Stimulated activated CD4-positive, alpha-beta T cell treated with anti-CD3 and anti-CD28 coated beads, Interleukin-2, amount 100 ng/mL, for 4 hours (primary cell): ENCODE measurements at regions not wholly inside any gene's neighbourhood (a gene's known extent, or its start where the extent isn't known, plus 50 kb on each side); places are given as distances from the start of the nearest gene placed in this dataset.

ENCODE experiments used
- DNase-seq: peaks from one replicate; pipeline ENCODE4 v3.0.0-alpha.2; 2020; ENCODE audit warnings: low read depth

DNA sequence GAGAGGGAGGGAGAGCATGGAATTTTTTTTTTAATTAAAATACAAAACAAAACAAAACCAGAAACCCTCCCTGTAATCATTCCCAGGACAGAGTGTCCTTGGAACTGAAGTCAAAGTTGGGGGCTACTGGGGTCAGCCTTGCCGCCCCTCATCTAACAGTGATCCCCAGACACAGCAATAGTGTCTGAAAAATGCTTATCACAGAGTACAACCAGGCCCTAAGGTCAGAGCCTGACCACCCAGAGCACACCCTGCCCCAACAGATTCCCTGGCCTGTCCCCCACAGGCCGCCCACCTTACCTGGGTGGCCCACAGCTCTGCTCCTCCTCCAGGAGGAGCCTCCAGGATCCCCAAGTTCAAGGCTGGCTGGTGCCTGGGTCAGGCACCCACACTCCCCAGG, 101.6 kb upstream of the LINGO1 start:
- no peak for DNase-seq

DNA sequence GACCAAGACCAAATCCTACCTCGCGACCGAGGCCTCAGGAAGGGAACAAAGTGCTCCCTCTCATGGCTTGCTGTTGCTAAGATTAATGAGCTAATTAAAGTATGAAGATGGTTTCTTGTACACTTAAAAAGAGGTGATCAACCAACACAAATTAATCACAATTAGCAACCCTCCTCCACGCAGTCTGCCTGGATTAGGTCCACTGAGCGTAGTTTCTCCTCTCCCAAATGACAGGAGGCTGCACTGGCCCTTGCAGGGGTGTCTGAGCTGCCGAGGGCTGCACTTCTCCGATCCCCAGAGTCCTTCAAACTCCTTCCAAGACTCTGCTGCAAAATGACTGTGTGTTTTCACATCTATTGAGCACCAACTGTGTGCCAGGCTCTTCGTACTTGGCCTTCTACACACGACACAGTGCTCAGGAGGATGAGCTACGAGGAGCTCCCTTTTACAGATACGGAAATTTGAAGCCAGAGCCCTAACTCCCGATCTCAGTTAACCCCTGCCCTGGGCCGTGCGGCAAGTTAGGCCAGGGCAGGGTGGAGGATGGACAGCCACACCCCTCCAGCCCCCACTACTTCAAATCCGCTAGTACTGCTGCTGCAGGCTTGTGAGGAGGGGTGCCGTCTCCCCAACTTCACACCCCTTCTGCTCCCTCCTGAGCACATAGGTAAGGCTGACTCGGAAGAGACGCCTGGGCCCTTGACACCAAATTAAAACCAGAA, 101.0 kb upstream of the LINGO1 start:
- no peak for DNase-seq

DNA sequence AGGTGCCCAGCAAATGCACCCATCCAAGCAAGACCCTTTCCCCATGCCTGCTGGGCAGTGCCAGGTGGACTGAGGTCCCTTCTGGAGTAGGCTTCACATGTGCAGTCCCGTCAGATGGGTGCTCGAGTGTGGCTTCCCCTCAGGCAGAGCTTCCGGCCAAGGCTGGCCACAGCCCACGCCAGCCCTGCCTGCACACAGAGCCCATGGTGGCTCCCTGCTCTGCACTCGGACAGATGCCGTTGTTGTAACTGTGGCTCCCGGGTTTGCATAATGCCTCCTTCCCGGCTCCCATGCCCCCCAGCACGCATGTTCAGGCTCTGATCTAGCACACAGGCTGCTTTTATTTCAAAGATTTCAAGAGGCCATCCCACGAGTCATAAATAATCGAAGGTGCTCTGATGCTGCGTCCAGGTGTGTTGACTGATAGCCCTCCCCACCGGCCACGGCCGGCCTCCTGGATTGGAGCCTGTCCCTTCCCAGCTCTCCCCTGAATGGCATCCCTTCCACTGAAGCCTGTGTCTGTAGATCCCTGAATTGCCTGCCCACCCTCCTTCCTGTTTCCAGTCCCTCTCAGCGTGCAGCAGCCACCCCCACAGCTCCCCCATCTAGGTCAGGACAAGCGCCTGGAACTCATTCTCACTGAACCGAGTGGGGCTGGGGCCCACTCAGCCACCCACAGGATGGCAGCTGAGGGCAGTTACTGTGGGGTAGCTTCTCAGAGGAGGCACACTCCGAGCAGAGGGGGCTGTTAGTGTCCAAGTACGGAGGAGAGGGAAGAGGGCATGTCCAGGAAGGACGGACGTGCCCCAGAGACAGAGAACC, 100.0 kb upstream of the LINGO1 start:
- DNase-seq = no peak

DNA sequence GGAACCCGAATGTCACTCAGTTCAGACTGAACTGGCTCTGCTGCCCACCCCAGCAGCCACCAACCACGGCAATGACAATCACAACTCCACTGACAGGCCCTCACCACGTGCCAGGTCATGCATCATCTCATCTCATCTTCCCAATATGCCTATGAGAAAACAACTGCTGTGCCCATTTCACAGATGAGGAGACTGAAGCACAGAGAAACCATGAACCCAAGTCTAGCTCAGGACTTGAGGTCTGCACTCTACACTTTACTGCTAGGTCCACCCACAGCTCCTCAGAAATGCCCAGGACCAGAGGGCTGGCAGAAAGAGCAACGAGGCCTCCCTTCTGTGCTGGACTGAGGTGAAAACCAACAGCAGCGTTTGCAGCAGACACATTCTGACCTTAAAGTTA, 99.2 kb upstream of the LINGO1 start:
- no peak for DNase-seq

DNA sequence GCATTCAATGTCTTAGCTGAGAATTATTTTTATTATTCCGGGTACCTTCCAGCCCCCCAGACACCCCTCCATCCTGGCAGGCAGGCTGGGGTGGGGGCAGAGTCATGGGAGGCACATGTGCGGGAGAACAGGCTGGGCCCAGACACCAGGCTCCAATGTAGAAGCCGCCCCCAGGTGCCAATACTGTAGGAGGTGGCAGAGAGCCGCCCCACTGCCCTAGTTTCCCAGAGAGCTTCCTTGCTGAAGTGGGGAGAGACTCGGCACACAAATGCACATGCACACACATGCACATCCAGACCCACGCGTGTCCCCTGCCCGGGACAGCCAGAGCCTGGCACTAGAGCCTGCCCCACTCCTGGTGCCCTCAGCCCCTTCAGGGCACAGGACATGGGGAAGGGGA, 98.4 kb upstream of the LINGO1 start:
- no peak for DNase-seq

DNA sequence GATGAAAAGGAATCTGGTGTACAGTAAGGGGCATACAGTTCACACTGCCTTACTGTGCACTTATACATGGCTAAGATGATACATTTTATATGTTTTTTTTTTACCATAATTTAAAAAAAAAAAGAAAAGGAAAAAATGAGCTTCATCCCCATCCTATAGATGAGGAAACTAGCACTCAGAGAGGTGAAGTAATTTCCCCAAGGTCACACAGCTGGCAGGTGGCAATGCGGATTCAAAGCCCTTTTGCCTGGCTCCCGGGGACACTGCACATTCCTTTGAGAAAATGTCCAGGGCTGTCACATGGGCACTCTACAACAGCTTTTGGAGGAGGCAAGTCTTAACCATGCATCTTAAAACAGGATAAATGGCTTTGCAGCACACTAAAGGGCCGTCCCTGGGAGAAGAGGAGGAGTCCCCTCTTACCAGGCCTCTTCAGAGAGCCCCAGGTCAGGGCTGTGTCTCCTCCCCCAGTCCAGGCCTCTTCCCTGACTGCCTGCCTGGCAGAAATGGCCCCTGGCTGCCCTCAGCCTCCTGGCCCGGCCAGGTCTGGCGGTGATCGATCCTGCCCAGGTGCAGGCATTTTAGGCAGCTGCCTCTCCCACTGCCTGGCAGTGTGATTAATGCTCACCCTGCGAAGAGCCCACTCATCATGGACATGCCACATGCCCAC, 95.1 kb upstream of the LINGO1 start:
- DNase-seq = no peak

DNA sequence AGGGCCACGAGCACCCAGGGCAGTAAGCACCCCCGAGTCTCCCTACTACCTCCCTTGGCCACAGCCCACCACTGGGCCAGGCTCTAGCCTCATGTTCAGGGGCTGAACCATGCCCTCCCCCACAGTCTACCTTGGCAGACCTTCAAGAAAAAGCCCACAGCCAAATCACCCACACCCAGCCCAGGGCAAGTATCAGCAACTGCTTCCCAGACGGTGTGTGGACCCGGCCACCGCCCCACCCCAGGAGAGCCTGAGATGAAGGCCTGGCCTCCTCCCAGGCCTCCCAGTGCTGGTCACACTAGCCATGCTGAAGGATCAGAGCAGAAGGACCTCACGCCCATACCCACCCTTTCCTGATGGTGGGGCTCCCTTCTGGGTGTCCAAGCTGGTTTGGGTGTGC, 92.0 kb upstream of the LINGO1 start:
- DNase-seq = no peak

DNA sequence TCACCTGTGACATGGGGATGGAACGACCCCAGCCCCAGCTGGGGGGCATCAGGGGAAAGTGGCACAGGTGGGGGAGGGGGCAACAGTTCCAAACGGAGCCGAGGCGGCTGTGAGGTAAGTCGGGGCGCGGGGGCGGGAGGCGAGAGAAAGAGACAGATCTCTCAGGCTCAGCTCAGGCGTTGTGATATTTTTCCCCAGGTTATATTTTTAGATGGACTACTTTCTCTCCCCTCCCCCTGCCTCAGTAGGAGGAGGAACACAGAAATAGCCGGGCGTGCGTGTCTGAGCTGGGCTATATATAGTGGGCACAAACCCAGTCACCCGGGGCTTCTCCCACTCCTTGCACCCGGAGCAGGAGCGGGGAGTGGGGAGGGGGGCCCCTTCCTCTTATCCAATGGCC, 91.0 kb upstream of the LINGO1 start:
- no peak for DNase-seq

DNA sequence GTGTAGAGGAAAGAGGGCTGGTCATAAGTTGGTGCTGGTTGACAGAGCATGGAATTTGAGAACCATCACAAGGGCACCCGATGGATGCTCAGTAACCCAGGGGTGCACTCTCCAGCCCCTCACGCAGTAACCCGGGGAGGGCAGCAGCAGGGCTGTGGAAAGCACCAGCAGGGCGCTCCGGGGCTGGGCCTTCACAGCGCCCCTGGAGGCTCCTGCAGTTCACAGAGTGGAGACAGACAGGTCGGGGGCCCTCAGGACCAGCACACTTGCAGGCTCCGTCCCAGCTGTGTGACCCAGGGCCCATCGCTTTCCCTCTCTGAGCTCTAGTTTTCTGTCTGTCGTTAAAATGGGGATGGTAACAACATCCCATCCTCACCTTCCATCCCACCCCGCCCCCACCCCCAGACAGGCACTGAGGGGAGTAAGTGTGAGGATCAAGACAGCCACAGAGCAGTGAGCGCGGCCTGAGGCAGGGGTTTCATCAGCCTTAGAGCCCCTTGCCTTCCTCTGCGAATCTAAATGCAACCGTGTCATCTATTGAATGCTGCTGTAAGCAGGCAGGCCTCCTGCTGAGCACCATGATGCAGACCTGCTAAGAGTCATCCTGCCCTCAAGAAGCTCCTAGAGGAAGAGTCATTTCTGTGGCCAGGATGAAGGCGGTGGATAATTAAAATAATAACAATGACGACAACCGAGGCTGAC, 90.2 kb upstream of the LINGO1 start:
- no peak for DNase-seq

DNA sequence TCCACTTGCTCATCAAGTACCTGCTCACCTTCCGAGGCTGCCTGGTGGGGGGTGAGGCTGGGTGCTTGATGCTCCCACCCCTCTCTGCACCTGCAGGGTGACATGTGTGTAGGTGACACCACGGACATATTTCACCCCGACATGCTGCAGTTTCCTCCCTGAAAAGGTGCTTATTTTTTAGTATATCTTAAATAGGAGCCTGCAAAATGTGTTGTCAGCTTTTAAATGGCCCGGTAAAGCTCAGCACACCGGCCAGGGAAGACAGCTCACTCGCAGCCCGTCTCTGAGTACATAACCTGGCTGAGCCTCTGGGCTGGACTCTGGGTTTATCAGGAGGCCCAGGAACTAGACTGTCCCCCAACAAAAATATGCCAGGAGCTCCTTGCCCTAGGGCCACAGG, 89.3 kb upstream of the LINGO1 start:
- no peak for DNase-seq

DNA sequence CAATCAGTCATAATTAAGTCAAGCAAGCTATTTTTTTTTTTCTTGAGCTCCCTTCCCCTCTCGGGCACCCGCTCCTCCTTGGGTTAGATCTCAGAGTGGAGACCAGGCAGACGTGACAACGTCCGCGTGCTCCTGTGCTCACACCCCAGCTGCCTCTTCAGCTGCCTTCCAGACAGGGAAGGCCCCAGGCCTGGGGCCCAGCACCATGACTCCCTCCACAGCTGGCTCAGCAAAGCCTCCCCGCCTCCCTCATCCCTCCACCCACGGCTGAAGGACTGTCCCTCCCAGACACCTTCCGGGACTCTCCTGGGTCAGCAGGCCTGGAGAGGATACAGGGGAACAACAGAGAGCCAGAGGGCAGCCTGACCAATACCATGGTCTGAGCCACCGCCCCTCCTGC, 87.9 kb upstream of the LINGO1 start:
- no peak for DNase-seq

DNA sequence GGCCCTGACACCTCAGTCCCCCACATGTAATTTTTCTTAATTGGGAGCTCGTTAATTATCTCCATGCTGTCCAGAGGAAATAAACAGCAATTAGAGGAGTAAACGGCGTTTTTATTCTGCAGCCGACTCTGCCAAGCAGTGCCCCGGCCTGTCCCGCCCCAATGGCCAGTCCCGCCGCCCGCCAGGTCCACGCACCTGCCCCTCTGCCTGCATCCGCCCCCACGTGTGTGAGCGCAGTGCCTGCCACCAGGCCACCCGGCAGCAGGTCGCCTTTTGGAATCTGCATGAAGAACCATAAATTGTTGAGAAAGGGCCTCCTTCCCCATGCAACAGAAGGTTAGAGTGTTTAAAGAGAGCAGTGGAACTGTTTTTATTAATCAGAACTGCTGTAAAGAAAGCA, 87.5 kb upstream of the LINGO1 start:
- no peak for DNase-seq

DNA sequence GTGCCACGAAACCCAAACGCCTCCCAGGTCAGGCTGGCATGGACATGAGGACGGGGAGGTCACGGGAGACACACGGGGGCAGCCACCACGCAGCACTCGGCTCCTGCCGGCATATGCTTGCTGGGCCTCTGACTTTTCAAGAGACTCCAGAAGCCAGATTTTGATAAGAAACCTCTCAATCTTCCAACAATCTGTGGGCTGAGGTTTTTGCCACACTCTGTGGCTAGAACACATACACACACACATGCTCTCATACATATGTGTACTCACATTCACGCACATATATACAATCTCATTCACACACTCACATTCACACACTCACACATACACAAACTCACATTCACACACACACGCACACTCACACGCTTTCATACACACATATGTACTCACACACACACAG, 86.7 kb upstream of the LINGO1 start:
- DNase-seq = no peak

DNA sequence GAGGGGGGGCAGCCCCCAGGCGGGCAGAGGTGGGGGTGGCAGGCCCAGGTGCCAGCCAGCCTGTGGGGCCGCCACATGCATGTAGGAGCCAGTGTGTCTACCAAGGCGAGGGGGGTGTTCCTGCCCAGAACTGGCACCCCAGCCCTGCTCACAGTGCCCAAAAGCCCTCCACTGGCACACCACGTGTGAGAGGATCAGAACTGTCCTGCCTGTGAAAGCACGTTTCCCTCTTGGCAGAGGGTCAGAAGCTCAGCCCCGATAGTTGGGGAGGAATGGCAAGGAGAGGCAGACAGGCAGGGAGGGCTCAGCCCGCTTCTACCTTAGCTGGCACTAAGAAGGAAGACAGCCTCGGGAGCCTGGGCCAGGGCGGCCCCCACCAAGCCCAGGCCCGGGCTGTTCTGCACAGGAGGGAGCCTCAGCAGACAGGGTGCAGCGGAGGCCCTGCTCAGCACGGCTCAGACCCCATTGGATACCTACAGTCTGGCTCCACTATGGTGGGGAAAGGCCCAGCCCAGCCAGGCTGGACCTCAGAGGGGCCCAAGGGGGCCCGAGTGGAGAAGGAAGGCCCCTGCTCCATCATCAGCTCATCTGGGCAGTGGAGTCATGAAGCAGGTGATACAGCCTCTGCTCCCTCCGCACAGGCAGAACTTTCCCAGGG, 84.8 kb upstream of the LINGO1 start:
- DNase-seq = no peak

DNA sequence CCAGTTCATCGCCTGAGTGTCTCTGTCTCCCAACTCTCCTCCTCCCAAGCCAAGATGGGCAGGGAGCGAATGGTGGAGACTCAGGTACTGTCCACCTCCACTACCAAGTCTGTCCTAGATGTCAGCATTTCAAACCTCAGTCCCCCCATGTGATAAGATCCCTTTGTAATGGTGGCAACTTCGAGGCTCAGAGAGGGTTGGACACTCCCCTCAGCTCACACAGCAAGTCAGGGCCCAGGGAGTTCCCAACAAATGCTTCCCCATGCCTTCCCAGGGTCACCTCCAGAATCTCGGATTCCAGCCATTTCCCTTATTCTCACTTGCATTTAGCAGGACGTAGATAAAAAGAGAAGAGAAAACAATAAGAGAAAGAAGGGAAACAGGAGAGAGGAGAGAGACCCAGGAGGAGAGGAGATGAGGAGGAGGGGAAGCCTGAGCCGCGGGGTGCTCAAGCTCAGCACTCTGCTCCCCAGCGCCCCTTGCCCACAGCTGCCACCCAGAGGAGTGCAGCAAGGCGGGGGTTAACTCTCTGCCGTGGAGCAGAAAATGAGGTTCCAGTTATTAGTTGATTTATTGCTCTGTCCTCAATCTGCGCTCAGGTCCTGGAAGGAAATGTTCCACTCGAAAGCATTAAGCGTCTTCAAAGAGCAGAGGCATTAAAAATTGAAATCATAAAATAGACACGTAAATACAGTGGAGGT, 84.1 kb upstream of the LINGO1 start:
- DNase-seq = no peak

DNA sequence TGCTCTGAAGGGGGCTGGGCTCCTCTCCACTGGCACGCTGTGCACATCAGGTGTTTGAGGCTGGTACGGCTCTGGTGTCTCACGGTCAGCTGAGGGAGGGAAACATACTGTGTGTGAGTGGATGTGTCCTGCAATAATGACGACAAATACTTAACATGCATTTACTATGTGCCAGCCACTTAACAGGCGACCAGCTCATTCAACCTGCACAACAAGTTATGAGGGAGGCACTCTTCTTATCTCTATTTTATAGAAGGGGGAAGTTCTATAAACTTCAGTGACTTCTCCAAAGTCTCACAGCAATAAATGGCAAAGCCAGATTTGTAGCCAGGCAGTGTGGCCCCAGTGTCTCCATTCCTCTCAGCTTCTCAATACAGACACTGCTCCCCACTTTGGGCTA, 83.1 kb upstream of the LINGO1 start:
- DNase-seq = no peak

DNA sequence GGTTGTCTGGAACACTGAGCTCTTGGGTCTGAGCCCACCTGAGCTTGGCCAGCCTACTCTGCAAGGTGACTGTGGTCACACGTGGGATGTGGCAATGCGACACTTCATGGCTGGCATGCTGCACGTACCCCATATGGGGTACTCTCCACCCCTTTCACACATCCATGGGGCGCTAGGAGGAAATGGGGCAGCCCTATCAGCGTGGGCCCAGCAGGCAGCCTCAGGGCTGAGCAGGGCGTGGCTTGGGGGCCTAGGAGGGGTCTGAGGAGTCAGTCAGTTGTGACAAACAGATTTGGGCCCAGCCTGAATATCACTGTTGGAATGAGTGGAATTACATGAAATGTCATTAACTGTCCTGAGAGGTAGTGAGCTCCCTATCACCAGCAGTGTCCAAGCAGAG, 82.3 kb upstream of the LINGO1 start:
- no peak for DNase-seq

DNA sequence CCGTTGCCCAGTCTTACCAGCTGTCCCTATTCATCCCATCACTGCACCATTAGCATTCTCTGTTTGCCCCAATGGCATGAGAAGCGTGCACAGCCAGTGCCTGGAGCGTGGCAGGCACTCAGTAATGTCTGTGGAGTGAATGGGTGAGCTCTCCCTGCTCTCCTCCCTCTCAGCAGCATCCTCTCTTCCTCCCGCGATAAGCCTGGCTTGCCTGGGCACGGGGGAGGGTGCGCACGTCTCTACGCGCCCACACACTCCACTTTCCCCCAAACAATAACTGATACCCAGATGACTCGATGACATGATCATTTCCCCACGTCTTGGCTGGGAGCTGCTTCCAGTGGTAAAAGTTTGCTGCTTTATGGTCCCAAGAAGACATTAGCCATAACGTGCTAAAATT, 81.8 kb upstream of the LINGO1 start:
- no peak for DNase-seq

DNA sequence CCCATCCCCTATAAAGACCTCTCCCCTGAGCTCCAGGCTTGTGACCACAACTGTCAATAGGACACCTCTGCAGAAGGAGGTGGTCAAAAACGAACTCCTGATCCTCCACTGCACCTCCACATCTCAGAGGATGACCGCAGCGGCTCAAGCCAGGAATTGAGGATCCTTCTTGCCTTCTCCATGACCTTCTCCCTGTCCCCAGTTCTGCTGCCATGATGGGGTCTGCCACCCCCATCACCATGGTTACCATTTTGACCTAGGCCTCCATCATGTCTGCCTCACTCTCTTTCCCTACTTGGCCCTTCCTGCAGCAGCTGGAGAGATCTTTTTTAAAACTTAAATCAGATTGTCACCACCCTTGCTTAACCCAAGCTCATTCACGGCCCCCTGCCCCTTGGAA, 81.3 kb upstream of the LINGO1 start:
- DNase-seq = no peak

DNA sequence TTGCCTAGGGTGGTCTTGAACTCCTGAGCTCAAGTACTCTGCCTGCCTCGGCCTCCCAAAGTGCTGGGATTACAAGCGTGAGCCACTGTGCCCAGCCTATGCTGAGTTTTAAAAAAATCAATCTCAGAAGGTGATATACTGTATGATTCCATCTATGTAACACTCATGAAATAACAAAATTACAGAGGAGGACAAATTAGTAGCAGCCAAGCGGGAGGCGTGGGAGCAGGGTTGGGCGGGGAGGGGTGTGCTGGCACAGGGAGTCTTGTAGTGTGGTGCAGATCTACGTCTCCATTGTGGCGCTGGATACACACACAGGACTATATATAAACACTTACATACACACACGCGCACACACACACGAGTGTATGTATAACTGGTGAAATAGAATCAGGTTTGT, 80.6 kb upstream of the LINGO1 start:
- DNase-seq = no peak

DNA sequence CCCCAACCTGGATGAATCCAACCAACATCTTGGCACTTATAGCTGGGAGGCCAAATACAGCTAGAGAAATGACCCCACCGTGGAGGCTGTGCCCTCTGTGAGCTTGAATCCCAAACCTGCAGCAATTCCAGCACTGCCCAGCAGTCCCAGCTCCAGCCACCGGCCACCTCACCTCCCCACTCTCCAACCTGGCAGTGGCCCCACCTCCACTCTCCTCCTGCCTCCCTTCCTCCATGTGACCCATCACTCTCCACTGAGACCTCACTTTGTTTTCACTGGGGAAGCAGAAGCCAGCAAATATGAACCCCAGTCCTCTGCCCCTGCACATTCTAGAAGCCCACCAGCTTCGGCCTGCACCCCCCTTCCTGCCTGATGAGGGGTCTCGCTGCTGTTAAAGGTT, 79.7 kb upstream of the LINGO1 start:
- DNase-seq = no peak

DNA sequence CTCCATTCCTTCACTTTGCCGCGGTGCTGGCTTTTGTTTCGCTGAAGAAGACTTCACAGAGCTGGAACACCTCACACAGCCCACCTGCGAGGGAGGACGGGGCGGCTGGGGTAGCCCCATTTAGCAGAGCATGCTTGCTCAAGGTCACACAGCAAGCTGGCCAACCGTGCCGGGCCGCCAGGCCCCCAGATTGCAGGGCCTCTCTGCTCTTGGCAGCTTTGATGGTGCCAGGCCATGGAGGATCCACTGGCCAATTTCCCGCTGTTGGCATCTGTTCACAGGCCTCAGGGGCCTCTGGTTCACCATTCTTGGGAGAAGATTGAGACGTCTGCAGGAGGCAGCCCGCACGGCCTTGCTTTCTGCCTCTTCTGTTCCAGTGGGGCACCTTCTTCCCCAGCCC, 77.9 kb upstream of the LINGO1 start:
- no peak for DNase-seq
